Neural cell (in vitro differentiated cells): ENCODE measurements at regions not wholly inside any gene's neighbourhood (a gene's known extent, or its start where the extent isn't known, plus 50 kb on each side); places are given as distances from the start of the nearest gene placed in this dataset.

Experiments
- EP300 ChIP-seq: fragments of 450-650 bp; conservative IDR thresholded peaks from 2 replicates; pipeline ENCODE4 v1.6.1; 2014; ENCODE audit warnings: antibody characterized with exemption, mild to moderate bottlenecking, moderate library complexity; ENCODE audit not compliant: poor library complexity, severe bottlenecking
- TAF1 ChIP-seq: IDR thresholded peaks from 2 replicates; pipeline ENCODE4 v1.6.1; 2012; ENCODE audit warnings: low read depth

GRCh38 chr18:65941482-65941881 is 190.7 kb downstream of the CDH7 start (continued):
- no peak for TF ChIP-seq EP300
- no peak for TF ChIP-seq TAF1
